CD4-positive, alpha-beta T cell treated with Interleukin-17A for 4 hours (primary cell): ENCODE measurements at regions not wholly inside any gene's neighbourhood (a gene's known extent, or its start where the extent isn't known, plus 50 kb on each side); places are given as distances from the start of the nearest gene placed in this dataset.
A peak's percentile ranks its signal among the peaks of the same experiment; 100 is the strongest.
"Not testable (repeated sequence)": the region's sequence is repeated elsewhere in the genome, so short reads cannot be mapped to it uniquely, and the experiment has no call there.

Experiments used
- DNase-seq: peaks from one replicate; pipeline ENCODE4 v3.0.0-alpha.2; 2020; ENCODE audit warnings: mixed read lengths

DNA sequence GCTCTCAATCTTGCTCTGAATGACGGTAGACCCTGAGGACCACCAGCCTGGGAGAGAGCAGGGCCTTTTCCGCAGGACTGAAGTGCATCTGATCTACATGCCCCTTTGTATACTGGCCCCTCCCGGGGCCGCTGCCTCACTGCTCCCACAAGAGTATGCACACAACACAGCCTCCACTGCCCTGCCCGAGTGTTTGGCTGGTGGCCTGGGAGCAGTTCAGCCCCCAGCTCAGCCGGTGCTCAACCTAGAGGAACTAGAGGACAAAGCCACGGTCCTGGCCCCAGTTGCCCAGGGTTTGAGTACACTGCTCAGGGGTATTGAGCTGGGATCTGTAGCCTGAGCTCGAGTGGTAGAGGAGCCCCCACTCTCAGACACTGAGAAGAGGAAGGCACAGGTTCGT is 118.9 kb upstream of the CAB39 start:
- no peak for DNase-seq

DNA sequence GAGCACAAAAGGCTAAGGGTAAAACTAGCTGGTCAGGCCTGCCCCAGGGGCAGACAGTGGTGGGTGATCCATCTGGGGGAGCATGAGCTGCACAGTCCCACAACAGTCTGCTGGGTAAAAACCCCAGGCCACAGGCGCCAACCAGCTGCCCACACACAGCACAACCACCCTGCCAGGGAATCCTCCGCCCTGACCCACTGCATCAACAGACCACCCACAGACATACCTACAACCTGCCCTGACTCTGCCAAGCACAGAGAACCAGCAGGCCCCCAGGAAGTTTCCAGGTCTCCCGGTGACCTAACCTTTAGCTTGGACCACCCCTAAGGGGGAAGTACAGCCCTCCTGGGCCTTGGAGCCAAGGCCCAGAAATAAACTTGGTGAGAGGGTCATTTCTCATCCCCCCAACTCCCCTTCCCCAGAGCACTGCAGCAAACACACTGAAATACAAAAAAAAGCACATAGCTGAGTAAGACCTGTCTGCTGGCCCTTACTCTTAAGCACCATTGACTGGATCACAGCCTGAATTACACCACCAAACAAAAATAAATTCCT is 118.3 kb upstream of the CAB39 start:
- DNase-seq = no peak

DNA sequence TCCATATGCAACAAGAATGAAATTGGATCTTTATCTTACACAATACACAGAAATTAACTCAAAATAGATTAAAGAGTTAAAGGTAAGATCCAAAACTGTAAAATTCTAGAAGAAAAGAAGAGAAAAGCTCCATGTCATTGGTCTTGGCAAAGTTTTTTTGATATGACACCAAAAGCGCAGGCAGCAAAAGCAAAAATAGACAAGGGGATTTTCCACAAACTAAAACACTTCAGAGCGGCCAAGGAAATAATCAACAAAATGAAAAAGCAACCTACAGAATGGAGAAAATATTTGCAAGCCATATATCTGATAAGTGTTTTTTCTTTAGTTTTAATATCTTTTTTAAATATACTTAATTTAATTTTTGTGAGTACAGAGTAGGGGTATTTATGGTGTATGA is 112.8 kb upstream of the CAB39 start:
- no peak for DNase-seq

DNA sequence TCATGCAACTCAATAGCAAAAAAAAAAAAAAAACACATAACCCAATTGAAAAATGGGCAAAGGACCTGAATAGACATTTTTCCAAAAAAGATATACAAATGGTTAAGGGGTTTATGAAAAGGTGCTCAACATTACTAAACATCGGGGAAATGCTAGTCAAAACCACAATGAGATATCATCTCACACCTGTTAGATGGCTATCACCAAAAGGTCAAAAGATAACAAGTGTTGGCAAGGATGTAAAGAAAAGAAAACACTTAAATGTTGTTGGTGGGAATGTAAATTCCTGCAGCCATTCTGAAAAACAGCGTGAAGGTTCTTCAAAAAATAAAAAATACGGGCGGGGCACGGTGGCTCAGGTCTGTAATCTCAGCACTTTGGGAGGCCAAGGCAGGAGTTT is 112.4 kb upstream of the CAB39 start:
- DNase-seq = no peak

DNA sequence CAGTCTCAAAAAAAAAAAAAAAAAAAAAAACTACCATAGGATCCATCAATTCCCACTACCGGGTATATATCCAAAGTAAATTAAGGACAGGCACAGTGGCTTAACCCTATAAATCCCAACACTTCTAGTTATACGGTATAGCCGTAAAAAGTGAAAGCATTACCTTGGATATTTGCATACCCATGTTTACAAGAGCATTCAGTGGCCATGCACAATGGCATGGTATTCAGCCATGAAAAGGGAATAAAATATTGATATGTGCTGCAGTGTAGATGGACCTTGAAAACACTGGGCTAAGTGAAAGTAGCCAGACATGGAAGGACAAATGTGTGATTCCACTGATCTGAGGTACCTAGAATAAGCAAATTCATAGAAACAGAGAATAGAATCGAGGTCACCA is 111.8 kb upstream of the CAB39 start:
- no peak for DNase-seq

DNA sequence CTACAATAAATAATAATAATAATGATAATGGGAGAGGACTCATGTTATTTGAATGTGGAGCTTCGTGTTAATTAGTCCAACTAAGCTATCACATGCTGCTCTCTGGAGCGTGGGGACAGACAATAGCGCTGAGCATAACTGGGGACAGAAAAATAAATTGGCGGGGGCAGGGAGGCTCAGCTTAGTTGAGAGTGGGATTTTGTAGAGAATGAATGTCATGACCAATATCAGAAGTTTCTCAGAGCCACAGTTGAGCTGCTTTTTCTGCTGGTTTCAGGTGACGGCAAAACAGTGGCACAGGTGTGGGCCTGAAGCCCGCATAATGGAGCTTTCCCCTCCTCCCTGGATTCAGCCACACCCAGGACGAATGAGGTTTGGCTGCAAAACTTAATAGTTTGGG is 111.1 kb upstream of the CAB39 start:
- no peak for DNase-seq

DNA sequence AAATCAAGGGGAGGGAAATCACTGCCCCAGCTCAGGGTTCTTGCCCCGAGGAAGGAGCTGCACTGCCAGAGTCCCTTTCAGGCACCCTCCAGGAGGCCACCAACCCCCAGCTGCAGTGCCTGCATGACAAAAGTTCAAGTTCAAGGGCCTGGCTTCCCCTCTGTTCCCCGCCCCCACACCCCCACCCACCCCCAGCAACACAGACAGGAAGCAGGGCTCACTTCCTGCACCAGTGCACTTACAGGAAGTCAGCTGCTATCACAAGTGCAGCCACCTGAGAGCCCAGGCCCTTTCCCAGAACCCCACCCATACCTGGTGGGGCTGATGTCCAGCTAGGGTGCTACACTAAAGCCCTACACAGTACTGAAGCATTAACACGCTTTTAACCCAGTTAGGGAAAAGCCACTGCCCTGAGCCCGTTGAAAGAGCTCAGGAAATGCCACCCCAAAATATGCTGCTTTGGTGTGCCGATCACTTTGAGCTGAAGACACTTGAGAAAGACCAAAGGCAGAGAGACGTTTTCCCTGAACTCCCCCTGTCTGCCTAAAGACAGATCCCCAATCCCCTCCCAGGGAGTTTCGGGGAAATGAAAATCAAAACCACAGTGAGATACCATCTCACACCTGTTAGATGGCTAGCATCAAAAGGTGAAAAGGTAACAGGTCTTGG is 109.9 kb upstream of the CAB39 start:
- peak; percentile 84 for DNase-seq

DNA sequence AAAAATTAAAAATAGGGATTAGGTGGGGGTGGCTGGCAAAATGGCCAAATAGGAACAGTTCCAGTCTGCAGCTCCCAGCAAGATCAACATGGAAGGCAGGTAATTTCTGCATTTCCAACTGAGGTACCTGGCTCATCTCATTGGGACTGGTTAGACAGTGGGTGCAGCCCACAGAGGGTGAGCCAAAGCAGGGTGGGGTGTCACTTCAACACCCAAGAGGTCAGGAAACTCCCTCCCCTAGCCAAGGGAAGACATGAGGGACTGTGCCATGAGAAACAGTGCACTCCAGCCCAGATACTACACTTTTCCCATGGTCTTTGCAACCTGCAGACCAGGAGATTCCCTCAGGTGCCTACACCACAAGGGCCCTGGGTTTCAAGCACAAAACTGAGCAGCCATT is 109.3 kb upstream of the CAB39 start:
- not testable (repeated sequence) for DNase-seq

DNA sequence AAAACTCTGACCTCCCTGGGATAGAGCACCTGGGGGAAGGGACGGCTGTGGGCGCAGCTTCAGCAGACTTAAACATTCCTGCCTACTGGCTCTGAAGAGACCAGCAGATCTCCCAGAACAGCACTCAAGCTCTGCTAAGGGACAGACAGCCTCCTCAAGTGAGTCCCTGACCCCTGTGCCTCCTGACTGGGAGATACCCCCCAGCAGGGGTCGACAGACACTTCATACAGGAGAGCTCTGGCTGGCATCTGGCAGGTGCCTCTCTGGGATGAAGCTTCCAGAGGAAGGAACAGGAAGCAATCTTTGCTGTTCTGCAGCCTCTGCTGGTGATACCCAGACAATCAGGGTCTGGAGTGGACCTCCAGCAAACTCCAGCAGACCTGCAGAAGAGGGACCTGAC is 108.5 kb upstream of the CAB39 start:
- DNase-seq = not testable (repeated sequence)

DNA sequence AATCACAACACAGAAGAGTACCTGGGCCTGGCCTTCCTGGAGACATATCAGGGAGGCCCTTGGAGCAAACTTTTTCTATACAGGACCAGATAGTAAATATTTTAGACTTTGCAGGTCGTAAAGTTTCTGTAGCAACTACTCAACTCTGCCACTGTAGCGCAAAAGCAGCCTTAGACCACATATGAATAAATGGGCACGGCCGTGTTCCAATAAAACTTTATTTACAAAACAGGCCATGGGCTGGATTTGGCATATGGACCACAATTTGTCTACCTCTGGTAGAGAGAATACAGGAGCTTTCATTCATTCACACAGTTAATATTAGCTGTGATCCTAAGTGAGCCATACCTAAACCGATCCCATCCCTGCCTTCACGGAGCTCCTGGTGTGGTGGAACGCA is 98.6 kb upstream of the CAB39 start:
- DNase-seq = no peak

DNA sequence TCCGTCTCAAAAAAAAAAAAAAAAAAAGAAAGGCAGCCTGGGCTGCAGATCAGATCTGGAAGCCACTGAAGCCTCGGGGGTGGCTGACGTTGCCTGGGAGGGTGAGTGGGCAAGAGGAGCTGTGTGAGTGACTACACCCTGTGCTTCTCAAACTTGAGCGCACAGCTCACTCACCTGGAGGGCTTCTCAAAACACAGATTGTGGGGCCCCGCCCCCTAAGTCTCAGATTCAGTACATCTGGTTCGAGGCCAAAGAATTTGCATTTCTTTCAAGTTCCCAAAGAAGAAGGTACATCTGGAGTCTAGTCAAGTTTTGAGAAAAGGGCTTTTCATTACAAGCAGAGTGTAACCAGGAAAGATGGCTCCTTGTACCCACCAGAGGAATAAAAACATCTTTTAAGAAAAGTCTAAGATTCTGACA is 97.7 kb upstream of the CAB39 start:
- DNase-seq = peak; percentile 58

DNA sequence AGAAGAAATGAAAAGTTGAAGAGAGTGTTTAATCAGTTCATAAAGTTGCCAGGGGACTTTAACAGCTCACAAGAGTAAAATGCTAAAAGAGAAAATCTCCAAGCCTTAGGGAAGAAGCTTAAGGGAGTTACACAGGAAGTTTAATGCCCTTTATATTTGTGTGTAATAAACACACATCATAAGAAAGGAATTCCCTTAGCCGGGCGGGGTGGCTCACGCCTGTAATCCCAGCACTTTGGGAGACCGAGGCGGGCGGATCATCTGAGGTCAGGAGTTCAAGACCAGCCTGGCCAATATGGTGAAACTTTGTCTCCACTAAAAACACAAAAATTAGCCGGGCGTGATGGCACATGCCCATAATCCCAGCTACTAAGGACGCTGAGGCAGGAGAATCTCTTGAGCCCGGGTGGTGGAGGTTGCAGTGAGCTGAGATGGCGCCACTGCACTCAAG is 95.4 kb upstream of the CAB39 start:
- DNase-seq = not testable (repeated sequence)

DNA sequence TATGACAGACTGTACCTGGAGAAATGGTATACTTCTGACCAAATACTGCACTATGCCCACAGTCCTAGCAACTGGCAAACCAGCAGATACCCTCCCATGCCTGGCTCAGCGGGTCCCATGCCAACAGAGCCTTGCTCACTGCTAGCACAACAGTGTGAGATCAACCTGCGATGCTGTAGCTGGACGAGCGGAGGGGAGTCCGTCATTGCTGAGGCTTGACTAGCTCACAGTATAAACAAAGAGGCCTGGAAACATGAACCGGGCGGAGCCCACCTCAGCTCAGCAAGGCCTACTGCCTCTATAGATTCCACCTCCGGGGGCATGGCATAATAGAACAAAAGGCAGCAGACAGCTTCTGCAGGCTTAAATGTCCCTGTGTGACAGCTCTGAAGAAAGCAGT is 93.2 kb upstream of the CAB39 start:
- DNase-seq = no peak

DNA sequence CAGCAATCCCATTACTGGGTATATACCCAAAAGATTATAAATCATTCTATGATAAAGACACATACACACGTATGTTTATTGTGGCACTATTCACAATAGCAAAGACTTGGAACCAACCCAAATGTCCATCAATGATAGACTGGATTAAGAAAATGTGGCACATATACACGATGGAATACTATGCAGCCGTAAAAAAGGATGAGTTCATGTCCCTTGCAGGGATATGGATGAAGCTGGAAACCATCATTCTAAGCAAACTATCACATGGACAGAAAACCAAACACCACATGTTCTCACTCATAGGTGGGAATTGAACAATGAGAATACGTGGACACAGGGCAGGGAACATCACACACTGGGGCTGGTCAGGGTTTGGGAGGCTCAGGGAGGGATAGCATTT is 87.4 kb upstream of the CAB39 start:
- DNase-seq = not testable (repeated sequence)

DNA sequence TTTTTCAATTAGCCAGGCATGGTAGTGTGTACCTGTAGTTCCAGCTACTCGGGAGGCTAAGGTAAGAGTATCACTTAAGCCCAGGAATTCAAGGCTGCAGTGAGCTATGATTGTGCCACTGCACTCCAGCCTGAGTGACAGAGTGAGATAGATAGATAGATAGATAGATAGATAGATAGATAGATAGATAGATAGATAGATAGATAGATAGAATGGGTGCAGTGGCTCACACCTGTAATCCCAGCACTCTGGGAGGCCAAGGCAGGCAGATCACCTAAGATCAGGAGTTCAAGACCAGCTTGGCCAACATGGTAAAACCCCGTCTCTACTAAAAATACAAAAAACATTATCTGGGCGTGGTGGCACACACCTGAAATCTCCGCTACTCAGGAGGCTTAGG is 85.6 kb upstream of the CAB39 start:
- DNase-seq = not testable (repeated sequence)

DNA sequence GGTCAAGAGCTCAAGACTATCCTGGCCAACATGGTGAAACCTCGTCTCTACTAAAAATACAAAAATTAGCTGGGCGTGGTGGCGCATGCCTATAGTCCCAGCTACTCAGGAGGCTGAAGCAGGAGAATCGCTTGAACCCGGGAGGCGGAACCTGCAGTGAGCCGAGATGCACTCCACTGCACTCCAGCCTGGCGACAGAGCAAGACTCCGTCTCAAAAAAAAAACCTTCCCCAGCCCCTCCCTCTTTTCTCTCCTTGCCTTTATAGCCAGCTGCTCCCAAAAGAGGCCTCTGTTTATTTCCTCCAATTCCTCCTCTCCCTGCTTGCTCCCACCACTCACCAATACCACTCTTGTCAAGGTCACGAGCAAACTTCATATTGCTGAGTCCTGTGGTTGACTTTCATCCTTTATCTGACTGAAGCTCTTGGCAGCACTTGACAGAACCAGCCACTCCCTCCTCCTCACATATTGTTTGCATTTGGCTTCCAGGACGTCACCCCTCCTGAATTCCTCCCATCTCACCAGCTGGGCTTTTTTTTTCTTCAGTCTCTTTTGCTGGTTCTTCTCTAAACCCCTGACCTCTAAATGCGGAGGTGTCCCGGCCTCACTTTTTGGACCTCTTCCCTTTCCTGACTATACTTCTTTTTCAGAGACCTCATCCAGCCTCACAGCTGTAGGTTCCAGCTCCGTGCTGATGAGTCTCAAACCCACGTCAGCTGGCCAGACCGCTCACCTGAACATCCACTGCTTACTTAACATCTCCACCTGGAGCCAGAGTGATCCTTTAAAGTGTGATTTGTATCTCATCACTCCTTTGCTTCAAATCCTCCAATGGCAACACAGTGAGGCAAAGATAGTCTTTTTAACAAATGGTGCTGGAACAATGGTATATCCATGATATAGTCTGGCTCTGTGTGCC is 84.6 kb upstream of the CAB39 start:
- no peak for DNase-seq

DNA sequence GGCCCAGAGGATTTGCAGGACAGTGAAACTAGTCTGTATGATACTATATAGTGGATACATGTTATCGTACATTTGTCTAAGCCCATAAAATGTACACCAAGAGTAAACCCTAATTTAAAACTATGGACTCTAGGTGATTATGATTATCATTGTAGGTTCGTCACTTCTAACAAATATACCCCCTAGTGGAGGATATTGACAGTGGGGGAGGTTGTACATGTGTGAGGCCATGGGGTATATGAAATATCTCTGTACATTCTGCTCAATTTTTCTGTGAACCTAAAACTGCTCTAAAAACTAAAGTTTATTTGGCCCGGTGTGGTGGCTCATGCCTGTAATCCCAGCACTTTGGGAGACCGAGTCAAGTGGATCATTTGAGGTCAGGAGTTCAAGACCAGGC is 81.2 kb upstream of the CAB39 start:
- DNase-seq = no peak

DNA sequence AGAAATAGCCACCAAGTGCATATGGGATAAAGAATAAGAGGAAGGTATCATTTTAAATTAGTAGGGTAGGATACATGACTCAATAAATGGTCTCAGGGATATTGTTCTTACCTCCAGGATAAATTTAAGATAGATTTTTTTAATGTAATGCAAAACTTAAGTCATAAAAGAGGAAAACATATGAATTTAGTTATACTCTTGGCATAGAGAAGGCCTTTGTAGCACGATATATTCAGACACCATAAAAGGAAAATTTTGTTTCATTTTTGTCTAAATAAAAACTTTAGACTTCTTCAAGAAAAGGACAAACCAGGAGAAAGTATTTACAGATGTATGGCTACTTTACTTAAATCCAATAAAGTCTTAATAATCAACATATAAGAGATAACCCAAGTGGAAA is 78.5 kb upstream of the CAB39 start:
- DNase-seq = no peak

DNA sequence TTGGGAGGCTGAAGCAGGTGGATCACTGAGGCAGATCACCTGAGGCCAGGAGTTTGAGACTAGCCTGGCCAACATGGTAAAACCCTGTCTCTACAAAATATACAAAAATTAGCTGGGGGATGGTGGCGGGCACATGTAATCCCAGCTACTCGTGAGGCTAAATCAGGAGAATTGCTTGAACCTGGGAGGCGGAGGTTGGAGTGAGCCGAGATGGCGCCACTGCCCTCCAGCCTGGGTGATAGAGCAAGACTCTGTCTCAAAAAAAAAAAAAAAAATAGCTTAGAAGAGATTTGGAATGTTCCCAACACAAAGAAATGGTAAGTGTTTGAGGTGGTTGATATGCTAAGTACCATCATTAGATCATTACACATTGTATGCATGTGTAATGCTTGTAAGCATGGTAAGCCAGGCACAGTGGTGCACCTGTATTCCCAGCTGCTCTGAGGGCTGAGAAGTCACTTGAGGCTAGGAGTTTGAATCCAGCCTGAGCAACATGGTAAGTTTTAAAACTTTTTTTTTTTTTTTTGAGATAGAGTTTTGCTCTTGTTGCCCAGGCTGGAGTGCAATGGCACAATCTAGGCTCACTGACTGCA is 77.8 kb upstream of the CAB39 start:
- DNase-seq = not testable (repeated sequence)

DNA sequence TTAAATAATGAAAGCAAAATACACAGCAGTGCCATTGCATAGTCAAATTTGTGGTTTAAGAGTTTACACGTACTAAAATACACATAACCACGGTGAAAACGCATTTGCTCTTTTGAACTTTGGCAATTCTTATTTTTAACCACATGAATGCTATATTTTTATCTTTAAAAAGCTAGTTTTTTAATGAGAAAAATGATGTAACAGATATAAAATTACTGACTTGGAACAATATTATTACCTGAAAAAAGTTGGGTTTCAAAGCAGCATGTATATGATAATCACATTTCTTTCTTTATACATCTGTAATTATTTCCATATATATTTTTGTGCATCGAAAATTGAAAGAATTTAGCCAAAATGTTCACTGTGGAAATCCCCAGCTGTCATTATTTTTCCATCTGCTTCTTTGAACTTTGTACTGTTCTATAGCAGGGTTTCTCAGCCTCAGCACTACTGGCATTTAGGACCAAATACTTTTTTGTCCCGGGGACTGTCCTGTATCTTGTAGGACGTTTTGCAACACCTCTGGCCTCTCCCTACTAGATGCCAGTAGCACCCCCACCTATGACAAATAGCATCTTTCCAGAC is 75.9 kb upstream of the CAB39 start:
- DNase-seq = no peak

DNA sequence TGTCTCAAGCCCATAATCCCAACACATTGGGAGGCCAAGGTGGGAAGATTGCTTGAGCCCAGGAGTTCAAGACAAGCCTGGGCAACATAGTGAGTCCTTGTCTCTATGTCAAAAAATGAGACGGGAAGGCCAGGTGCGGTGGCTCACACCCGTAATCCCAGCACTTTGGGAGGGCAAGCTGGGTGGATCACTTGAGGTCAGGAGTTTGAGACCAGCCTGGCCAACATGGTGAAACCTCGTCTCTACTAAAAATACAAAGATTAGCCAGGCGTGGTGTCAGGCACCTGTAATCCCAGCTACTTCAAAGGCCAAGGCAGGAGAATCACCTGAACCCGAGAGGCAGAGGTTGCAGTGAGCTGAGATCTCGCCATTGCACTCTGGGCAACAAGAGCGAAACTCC is 75.2 kb upstream of the CAB39 start:
- not testable (repeated sequence) for DNase-seq

DNA sequence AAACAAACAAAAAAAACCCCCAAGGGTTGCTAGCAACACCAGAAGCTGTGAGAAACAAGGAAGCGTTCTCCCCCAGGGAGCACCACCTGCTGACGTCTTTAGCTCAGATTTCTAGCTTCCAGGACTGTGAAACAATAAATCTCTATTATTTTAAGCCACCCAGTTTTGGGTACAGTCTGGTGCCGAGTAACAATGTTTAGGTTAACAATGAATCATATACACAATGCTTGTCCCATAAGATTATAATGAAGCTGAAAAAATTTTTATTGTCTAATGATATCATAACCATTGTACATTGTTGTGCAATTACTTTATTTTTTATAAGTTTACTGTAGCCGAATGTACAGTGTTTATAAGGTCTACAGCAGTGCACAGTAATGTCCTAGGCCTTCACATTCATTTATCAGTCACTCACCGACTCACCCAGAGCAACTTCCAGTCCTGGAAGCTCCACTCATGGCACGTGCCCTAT is 72.1 kb upstream of the CAB39 start:
- DNase-seq = no peak

DNA sequence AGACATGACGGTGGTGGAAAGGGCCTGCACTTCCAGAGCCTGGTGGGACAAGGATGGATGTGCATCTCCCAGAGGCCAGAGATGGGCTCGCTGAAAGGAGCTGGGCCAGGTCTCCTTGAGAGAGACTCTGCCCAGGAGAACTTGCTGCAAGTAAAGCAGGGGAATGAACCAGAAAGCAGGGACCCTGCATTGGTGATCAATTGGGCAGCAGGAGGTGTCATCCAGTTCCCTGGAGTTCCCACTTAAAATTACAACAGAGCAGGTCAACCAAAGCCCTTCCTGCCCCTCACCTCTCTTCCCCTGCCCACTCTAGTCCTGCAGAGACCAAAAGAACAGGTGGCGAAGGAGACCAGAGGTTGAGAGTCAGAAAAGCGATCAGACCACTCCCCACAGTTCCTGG is 69.7 kb upstream of the CAB39 start:
- no peak for DNase-seq
